MCF 10A (cell line): ENCODE measurements at regions not wholly inside any gene's neighbourhood (a gene's known extent, or its start where the extent isn't known, plus 50 kb on each side); places are given as distances from the start of the nearest gene placed in this dataset.

Experiments
- BruUV-seq: library from RNA; stranded (reverse); fragments of 400-500 nt; replicated peaks from 2 replicates; lab custom pipeline; 2021; lab: Mats Ljungman, UMichigan
- CTCF ChIA-PET: fragments of 300-600 bp; sonication (Branson Sonifier 250); formaldehyde crosslinking; extraction: SDS; loops from one replicate; lab custom pipeline; 2021; ENCODE audit warnings: antibody characterized with exemption, inconsistent platforms; lab: Yijun Ruan, JAX
- POLR2A ChIA-PET: fragments of 300-600, 350-650 bp; sonication (Branson Sonifier 250); formaldehyde crosslinking; extraction: SDS; loops from one replicate; lab custom pipeline; 2020; ENCODE audit warnings: antibody characterized with exemption, inconsistent platforms; lab: Yijun Ruan, JAX
- DNase-seq: peaks from one replicate; pipeline ENCODE4 v3.0.0-alpha.2; 2018; ENCODE audit not compliant: unreplicated experiment
- H3K27ac Mint-ChIP-seq: one replicate; pipeline ENCODE4 v1.8.0; 2022; ENCODE audit warnings: mild to moderate bottlenecking, low read depth, mixed read lengths; ENCODE audit not compliant: unreplicated experiment
- H3K27me3 Mint-ChIP-seq: one replicate; pipeline ENCODE4 v1.8.0; 2022; ENCODE audit warnings: mixed read lengths; ENCODE audit not compliant: insufficient read depth, unreplicated experiment
- H3K36me3 Mint-ChIP-seq: one replicate; pipeline ENCODE4 v1.8.0; 2022; ENCODE audit warnings: mild to moderate bottlenecking, moderate library complexity, mixed read lengths; ENCODE audit not compliant: insufficient read depth, unreplicated experiment
- H3K4me1 Mint-ChIP-seq: one replicate; pipeline ENCODE4 v1.8.0; 2022; ENCODE audit warnings: mixed read lengths; ENCODE audit not compliant: insufficient read depth, unreplicated experiment
- H3K4me3 Mint-ChIP-seq: one replicate; pipeline ENCODE4 v1.8.0; 2022; ENCODE audit warnings: mild to moderate bottlenecking, moderate library complexity, mixed read lengths; ENCODE audit not compliant: unreplicated experiment
- H3K9me3 Mint-ChIP-seq: one replicate; pipeline ENCODE4 v1.8.0; 2022; ENCODE audit warnings: mixed read lengths; ENCODE audit not compliant: unreplicated experiment
- intact Hi-C: fragments of 100-400 bp; cut with micrococcal nuclease; formaldehyde crosslinking; loops from 2 replicates; pipeline ENCODE4 v1.14.1; 2022
- TF ChIP-seq, protein P1 (sequence below): fragments of 200-600 bp; IDR thresholded peaks from one replicate; pipeline ENCODE4 v1.8.0; 2022; ENCODE audit warnings: antibody characterized with exemption, mild to moderate bottlenecking; ENCODE audit not compliant: unreplicated experiment

DNA sequence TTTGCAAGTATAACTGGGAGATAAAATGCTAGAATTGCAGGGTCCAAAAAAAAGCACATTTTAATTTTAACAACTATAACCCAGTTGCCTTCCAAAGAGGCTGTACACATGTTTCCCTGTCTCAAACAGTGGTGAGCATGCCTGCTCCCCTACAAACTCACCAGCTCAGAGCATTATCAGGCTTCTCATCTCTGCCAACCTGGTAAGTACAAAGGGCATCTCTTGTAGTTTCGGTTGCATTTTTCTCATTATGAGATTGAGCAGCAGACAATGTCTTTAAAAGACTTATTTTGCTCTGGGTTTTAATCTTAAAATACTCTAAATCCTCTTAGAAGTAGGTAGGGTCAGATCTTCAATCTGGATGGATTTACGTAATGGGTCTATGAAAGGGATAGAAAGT lies 107.1 kb upstream of the MSX2 start:
- no peaks in the 10 kb centered on the region for H3K36me3 Mint-ChIP-seq
- CTCF ChIA-PET, result no interaction called here
- intact Hi-C loops, result no loop called here
- no peaks in the 10 kb centered on the region for H3K9me3 Mint-ChIP-seq
- H3K27ac Mint-ChIP-seq, result no peak overlapping the region
- no TSS peak for BruUV-seq
- no peak for DNase-seq
- TF ChIP-seq, protein P1, sequence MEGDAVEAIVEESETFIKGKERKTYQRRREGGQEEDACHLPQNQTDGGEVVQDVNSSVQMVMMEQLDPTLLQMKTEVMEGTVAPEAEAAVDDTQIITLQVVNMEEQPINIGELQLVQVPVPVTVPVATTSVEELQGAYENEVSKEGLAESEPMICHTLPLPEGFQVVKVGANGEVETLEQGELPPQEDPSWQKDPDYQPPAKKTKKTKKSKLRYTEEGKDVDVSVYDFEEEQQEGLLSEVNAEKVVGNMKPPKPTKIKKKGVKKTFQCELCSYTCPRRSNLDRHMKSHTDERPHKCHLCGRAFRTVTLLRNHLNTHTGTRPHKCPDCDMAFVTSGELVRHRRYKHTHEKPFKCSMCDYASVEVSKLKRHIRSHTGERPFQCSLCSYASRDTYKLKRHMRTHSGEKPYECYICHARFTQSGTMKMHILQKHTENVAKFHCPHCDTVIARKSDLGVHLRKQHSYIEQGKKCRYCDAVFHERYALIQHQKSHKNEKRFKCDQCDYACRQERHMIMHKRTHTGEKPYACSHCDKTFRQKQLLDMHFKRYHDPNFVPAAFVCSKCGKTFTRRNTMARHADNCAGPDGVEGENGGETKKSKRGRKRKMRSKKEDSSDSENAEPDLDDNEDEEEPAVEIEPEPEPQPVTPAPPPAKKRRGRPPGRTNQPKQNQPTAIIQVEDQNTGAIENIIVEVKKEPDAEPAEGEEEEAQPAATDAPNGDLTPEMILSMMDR, result no peak
- POLR2A ChIA-PET, result no interaction called here
- no peaks in the 10 kb centered on the region for H3K27me3 Mint-ChIP-seq
- H3K4me3 Mint-ChIP-seq, result no peak overlapping the region
- no peaks in the 10 kb centered on the region for H3K4me1 Mint-ChIP-seq

DNA sequence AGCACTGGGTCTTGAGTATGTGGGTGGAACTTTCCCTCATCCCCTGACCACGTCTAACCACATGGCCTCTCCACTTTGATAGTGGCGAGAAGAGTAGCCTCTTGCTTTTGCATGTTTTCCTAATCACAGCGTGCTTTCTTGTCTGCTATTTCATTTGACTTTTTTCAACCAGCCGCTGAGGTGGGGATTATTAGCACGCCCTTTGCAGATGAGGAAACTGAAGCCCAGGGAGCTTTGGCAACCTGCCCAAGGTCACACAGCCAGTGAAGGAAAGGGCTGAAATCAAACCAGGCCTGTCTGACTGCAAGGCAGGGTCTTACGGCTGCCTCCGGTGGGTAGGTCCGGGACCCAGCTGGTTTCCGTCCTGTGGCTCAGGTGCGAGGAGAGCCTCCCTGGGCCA lies 106.5 kb upstream of the MSX2 start:
- ChIA-PET POLR2A (no interaction called here), CTCF (interaction anchor here (0.6 to 1.1 kb wide), 3 partner anchors 14 to 287 kb away, joined by 4 to 5 read pairs (median 4); no protein-coding TSS in a partner anchor)
- no TSS peak for BruUV-seq
- H3K27ac Mint-ChIP-seq, result no peak overlapping the region
- no peak overlapping the region for H3K4me3 Mint-ChIP-seq
- H3K9me3 Mint-ChIP-seq, result no peaks in the 10 kb centered on the region
- intact Hi-C loops, result no loop called here
- TF ChIP-seq, protein P1, result no peak
- no peak for DNase-seq
- no peaks in the 10 kb centered on the region for H3K36me3 Mint-ChIP-seq
- no peaks in the 10 kb centered on the region for H3K27me3 Mint-ChIP-seq
- no peaks in the 10 kb centered on the region for H3K4me1 Mint-ChIP-seq

DNA sequence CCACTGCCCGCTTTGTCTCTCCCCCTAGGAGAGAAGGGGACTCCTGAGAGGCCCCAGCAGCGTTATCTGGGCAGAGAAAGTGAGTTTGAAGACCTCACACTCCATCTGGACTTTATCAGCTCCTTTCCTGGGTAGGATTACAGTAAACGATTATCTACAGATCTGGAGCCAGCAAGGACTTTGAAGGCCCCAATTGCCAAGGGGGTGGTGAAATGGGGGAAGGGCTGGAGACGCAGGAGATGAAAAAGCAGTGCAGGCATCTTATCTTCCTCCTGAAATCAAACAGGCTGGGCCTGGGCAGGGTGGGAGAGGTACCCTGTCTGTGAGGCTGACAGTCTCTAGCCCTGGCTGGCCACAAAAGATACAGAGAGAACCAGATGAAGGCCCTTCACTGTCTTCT lies 105.8 kb upstream of the MSX2 start:
- TF ChIP-seq, protein P1, result no peak
- no peak overlapping the region for H3K27ac Mint-ChIP-seq
- CTCF ChIA-PET, result interaction anchor here (0.5 to 1.1 kb wide), 4 partner anchors 13 to 1475 kb away, joined by 4 to 5 read pairs (median 4); no protein-coding TSS in a partner anchor
- no peak overlapping the region for H3K4me3 Mint-ChIP-seq
- H3K4me1 Mint-ChIP-seq, result no peaks in the 10 kb centered on the region
- no peaks in the 10 kb centered on the region for H3K36me3 Mint-ChIP-seq
- no peaks in the 10 kb centered on the region for H3K27me3 Mint-ChIP-seq
- DNase-seq, result no peak
- no TSS peak for BruUV-seq
- POLR2A ChIA-PET, result interaction anchor here (0.6 kb wide), 1 partner anchor 1175 kb away, joined by 3 read pairs; no protein-coding TSS in a partner anchor
- H3K9me3 Mint-ChIP-seq, result no peaks in the 10 kb centered on the region
- intact Hi-C loops, result no loop called here

DNA sequence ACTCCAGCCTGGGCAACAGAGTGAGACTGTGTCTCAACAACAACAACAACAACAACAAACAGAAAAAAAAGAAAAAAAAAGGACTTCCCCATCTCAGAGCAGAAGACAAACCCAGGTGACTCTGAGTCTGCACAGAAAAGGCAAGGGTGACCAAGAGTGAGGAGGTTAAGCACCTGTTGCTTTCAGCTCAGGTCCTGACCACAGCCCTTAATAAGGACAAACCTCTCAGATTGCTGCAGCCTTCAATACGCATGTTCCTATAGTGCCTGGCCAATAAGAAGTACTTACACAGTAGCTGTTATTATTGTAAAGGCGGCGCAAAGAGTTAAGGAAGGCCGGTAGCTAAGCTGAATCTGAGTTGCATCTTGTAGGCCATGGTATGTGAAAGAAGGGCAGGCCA lies 102.3 kb upstream of the MSX2 start:
- Mint-ChIP-seq H3K27me3 (no peaks in the 10 kb centered on the region), H3K27ac (no peak overlapping the region), H3K4me3 (no peak overlapping the region), H3K4me1 (no peaks in the 10 kb centered on the region), H3K9me3 (no peaks in the 10 kb centered on the region), H3K36me3 (no peaks in the 10 kb centered on the region)
- CTCF ChIA-PET, result interaction anchor here (0.6 to 1.3 kb wide), 3 partner anchors 60 to 416 kb away, joined by 3 read pairs; no protein-coding TSS in a partner anchor
- POLR2A ChIA-PET, result interaction anchor here (0.6 to 0.9 kb wide), 2 partner anchors 9 to 102 kb away, joined by 3 read pairs; partner anchors contain the start of gene MSX2
- BruUV-seq, result no TSS peak
- DNase-seq, result no peak
- TF ChIP-seq, protein P1, result no peak
- intact Hi-C loops, result no loop called here
